ENCODE measurements at regions not wholly inside any gene's neighbourhood (a gene's known extent, or its start where the extent isn't known, plus 50 kb on each side); places are given as distances from the start of the nearest gene placed in this dataset.

DNA sequence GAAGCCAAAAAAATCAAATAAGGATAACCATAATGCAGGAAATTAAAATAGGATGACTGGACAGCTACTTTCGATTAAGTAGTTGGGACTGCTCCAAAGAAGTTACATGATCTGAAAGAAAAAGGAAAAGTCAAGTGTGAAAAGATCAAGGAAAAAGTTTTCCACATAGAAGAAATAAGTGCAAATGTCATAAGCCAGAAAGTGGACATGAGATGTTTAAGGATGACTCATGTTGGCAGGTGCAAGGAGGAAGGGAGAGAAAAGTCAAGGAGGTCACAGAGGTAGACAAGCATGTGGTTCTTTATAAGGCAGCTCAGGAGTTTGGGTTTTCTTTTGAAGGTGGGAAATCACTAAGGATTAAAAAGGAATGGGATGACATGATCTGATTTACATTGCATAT is 89.8 kb upstream of the GPRIN3 start:
- no peak for DNase-seq (ENCODE audit: low spot score)
- TF ChIP-seq, protein P1, sequence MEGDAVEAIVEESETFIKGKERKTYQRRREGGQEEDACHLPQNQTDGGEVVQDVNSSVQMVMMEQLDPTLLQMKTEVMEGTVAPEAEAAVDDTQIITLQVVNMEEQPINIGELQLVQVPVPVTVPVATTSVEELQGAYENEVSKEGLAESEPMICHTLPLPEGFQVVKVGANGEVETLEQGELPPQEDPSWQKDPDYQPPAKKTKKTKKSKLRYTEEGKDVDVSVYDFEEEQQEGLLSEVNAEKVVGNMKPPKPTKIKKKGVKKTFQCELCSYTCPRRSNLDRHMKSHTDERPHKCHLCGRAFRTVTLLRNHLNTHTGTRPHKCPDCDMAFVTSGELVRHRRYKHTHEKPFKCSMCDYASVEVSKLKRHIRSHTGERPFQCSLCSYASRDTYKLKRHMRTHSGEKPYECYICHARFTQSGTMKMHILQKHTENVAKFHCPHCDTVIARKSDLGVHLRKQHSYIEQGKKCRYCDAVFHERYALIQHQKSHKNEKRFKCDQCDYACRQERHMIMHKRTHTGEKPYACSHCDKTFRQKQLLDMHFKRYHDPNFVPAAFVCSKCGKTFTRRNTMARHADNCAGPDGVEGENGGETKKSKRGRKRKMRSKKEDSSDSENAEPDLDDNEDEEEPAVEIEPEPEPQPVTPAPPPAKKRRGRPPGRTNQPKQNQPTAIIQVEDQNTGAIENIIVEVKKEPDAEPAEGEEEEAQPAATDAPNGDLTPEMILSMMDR (IDR thresholded peaks at IDR 0.05) = no peak
- no peak for ATAC-seq (ENCODE audit: low FRiP score)

DNA sequence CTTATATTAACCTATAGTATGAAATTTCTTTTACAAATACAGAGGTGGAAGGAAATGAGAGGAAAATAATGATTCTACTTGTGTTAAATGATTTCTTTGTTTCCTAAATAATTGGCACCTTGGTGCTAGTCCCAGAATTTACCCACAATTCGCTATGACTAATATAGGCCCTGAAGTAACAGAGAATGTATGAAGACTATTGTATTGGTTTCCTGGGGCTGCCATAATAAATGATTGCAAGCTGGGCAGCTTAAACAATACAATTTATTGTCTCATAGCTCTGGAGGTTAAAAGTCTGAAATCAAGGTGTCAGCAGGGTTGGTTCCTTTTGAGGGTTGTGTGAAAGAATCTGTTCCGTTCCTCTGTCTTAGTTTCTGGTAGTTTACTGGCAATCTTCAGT is 74.8 kb upstream of the GPRIN3 start:
- TF ChIP-seq, protein P1 (IDR thresholded peaks at IDR 0.05) = no peak
- ATAC-seq (ENCODE audit: low FRiP score) (no peak), DNase-seq (ENCODE audit: low spot score) (no peak)

DNA sequence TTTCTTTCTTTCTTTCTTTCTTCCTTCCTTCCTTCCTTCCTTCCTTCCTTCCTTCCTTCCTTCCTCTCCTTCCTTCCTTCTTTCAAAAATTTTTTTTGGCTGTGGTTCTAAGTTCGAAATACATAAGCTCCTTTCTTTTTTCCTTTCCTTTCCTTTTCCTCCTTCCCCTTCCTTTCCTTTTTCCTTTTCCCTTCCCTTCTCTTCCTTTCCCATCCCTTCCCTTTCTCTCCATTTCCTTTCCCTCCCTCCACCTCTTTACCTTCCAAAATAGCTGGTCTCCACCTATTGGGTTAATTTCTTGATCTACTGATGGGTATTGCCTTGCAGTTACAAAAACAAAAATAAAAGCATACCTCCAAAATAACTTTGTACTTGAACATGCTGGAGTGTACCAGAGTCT is 73.4 kb upstream of the GPRIN3 start:
- ATAC-seq (ENCODE audit: low FRiP score) (no peak), DNase-seq (ENCODE audit: low spot score) (no peak)
- TF ChIP-seq, protein P1 (IDR thresholded peaks at IDR 0.05) = no peak

DNA sequence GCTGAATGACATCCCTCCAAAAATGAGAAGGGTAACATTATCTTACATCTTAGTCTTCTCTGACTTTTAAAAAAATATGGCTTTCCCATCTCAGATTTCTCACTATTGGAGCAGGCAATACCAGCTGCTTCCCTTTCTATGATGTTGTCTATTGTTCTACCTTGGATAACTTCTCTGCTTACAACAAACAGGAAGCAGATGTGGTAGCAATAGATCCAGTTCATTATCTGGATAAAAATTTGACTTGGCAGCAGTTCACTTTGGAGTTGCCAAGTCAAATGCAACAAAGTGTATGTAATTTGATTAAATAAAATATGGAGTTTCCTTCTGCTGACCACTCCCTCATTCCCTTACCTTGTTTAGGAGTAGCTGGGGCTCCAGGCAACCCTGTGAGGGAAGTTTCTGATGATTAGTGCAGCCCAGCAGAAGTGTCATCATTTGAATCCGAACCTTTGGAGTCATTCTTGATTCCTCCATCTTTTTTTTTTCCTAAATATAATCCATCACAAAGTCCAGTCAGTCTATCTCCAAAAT is 72.0 kb upstream of the GPRIN3 start:
- no peak for DNase-seq (ENCODE audit: low spot score)
- no peak for ATAC-seq (ENCODE audit: low FRiP score)
- TF ChIP-seq, protein P1 (IDR thresholded peaks at IDR 0.05) = no peak

DNA sequence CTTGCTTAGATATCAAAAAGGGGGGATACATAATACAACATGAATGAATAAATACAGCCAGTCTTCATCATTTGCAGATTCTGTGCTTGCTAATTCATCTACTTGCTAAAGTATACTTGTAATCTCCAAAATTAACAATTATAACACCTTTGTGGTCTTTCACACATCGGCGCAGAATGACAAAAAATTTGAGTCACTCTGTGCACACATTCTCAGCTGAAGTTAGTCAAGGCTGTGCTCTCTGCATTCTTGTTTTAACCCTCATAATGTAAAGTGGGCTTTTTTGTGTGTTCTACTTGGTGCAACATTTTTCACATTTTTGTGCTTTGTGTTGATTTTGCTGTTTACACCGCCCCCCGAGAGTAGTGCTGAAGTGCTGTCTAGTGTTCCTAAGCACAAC is 65.8 kb upstream of the GPRIN3 start:
- TF ChIP-seq, protein P1 (IDR thresholded peaks at IDR 0.05) = no peak
- DNase-seq (ENCODE audit: low spot score) (no peak), ATAC-seq (ENCODE audit: low FRiP score) (no peak)

DNA sequence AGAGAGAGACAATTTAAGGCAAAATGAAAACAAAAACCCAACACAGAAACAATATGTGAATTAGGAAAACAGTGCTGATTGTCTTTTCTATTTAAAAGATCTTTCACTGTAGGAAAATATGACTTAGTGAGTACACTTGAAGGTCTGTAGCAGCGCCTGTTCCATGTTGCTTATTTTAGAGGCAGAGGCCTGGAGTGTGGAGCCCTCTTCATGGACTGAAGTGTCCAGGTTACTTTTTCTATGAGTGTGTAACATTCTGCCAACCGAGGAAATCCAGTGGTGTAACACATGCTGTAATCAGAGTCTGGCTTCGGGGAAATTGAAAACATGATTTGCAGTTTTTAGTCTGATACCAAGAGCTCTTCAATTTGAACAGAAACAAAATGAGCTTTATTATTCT is 64.0 kb upstream of the GPRIN3 start:
- TF ChIP-seq, protein P1 (IDR thresholded peaks at IDR 0.05) = no peak
- DNase-seq (ENCODE audit: low spot score) = no peak
- ATAC-seq (ENCODE audit: low FRiP score) = no peak

DNA sequence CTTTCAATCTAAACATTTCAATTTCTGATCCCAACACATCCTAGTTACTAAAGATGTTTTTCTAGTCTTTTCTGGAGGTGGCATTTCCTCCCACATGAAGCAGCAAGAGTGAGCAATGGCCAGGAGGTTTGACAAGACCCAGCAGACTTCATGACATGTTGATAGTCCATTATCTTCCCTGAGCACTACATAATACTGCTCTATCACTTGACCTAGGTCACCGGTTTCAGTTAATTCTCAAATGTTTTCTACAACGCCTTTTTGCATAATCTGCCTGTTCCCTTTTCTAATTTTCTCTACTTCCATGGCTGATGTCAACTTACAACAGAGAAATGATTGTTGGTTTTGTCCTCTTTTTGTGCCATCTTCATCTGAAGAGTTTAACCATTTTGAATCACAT is 62.0 kb upstream of the GPRIN3 start:
- ATAC-seq (ENCODE audit: low FRiP score) = no peak
- TF ChIP-seq, protein P1 (IDR thresholded peaks at IDR 0.05) = no peak
- no peak for DNase-seq (ENCODE audit: low spot score)
